ENCODE measurements at regions not wholly inside any gene's neighbourhood (a gene's known extent, or its start where the extent isn't known, plus 50 kb on each side); places are given as distances from the start of the nearest gene placed in this dataset.

DNA sequence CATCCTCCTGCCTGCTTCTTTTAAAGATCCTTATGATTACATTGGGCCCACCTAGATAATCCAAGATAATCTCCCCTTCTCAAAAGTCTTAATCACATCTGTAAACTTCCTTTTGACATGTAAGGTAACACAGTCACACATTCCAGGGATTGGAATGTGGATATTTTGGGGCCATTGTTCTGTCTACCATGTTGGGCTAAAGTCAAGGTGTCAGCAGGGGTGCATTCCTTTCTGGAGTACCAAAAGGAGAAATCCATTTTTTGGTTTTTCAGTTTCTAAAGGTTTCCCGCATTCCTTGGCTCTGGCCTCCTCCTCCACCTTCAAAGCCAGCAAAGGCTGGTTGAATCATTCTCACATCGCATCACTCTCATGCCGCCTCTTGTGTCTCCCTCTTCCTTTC lies 197.6 kb upstream of the NFE2L3 start:
- no TSS peak for BruUV-seq (replicated peaks)
- TF ChIP-seq, protein P1, sequence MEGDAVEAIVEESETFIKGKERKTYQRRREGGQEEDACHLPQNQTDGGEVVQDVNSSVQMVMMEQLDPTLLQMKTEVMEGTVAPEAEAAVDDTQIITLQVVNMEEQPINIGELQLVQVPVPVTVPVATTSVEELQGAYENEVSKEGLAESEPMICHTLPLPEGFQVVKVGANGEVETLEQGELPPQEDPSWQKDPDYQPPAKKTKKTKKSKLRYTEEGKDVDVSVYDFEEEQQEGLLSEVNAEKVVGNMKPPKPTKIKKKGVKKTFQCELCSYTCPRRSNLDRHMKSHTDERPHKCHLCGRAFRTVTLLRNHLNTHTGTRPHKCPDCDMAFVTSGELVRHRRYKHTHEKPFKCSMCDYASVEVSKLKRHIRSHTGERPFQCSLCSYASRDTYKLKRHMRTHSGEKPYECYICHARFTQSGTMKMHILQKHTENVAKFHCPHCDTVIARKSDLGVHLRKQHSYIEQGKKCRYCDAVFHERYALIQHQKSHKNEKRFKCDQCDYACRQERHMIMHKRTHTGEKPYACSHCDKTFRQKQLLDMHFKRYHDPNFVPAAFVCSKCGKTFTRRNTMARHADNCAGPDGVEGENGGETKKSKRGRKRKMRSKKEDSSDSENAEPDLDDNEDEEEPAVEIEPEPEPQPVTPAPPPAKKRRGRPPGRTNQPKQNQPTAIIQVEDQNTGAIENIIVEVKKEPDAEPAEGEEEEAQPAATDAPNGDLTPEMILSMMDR (conservative IDR thresholded peaks at IDR 0.05; ENCODE audit: low read depth, low read length), result no peak
- no peak for TF ChIP-seq EZH2 (IDR thresholded peaks at IDR 0.05; ENCODE audit: borderline replicate concordance, low read depth, low read length, poor library complexity, severe bottlenecking)
- H3K27ac ChIP-seq (ENCODE audit: low read depth, low read length, poor library complexity, severe bottlenecking), result no peak overlapping the region

DNA sequence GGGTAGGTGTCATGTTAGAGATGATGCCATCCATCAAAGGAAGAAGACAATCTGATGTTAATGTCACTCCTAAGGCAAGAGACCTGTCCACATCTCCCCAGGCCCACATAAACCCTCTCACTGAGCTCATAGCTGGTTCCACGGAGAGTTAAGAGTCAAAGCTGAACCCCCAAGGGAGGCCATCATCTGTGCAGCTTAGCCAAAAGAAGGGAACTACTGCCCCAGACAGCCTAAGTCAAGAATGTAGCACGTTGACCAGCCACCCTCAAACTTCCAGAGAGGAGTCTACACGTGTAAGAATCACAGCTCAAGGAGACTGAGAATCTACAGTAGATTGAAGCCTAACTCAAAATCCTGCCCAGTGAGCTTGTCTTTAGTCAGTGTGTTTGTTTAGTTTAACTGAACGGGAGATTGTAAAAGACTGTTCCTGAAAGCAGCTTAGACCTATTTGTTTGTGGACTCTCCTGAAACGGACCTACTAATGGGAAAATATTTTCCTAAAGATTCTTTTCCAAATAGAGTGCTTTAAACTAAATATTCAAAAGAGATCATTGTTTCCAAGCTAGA lies 192.7 kb upstream of the NFE2L3 start:
- intact Hi-C loops (cut with micrococcal nuclease; ENCODE audit: unreplicated experiment), result no loop called here
- no peak overlapping the region for H3K4me3 ChIP-seq (ENCODE audit: low read depth, low read length, poor library complexity, severe bottlenecking)
- CTCF ChIA-PET, result no interaction called here
- H3K27me3 ChIP-seq (replicated peaks; ENCODE audit: insufficient read depth, low read depth, low read length, poor library complexity), result no peaks in the 10 kb centered on the region
- H3K36me3 ChIP-seq (ENCODE audit: insufficient read depth, low read length, poor library complexity, severe bottlenecking), result no peaks in the 10 kb centered on the region
- no peak overlapping the region for H3K27ac ChIP-seq (ENCODE audit: low read depth, low read length, poor library complexity, severe bottlenecking)
- TF ChIP-seq EZH2 (IDR thresholded peaks at IDR 0.05; ENCODE audit: borderline replicate concordance, low read depth, low read length, poor library complexity, severe bottlenecking), result no peak
- TF ChIP-seq, protein P1 (conservative IDR thresholded peaks at IDR 0.05; ENCODE audit: low read depth, low read length), result no peak
- no TSS peak for BruUV-seq (replicated peaks)
- no peak for DNase-seq (ENCODE audit: low spot score)
- H3K4me1 ChIP-seq (ENCODE audit: insufficient read depth, low read length, poor library complexity, severe bottlenecking), result no peaks in the 10 kb centered on the region
- POLR2A ChIA-PET (ENCODE audit: low non-redundant PET), result no interaction called here
- no peaks in the 10 kb centered on the region for H3K9me3 ChIP-seq (ENCODE audit: low read depth, low read length, poor library complexity, severe bottlenecking)

More for the DNA sequence above, 197.6 kb upstream of the NFE2L3 start:
- DNase-seq (ENCODE audit: low spot score), result no peak
- ChIA-PET CTCF (no interaction called here), POLR2A (ENCODE audit: low non-redundant PET) (no interaction called here)
- Histone ChIP-seq H3K36me3 (ENCODE audit: insufficient read depth, low read length, poor library complexity, severe bottlenecking) (no peaks in the 10 kb centered on the region), H3K9me3 (ENCODE audit: low read depth, low read length, poor library complexity, severe bottlenecking) (no peaks in the 10 kb centered on the region), H3K27me3 (replicated peaks; ENCODE audit: insufficient read depth, low read depth, low read length, poor library complexity) (no peaks in the 10 kb centered on the region), H3K4me1 (ENCODE audit: insufficient read depth, low read length, poor library complexity, severe bottlenecking) (peaks cover 10% of the 10 kb centered on the region), H3K4me3 (ENCODE audit: low read depth, low read length, poor library complexity, severe bottlenecking) (no peak overlapping the region)
- intact Hi-C loops (cut with micrococcal nuclease; ENCODE audit: unreplicated experiment), result no loop called here

DNA sequence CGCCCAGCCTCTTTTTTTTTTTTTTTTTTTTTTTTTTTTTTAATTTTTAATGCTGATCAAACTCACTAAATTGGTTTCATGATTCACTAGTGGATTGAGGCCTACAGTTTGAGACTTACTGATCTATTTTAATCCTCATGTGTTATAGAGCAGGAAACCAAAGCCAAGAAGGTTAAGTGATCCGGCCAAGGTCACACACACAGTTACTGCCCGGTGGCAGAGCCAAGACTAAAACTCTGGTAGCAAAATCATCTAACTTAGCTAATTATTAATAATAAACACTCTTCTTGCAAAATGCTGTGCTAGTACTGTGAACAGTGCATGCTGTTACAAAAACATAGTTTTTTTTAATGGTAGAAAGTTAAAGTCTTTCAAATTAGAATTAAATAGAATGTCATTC lies 188.3 kb upstream of the NFE2L3 start:
- ChIA-PET CTCF (no interaction called here), POLR2A (ENCODE audit: low non-redundant PET) (no interaction called here)
- no peak for DNase-seq (ENCODE audit: low spot score)
- Histone ChIP-seq H3K27me3 (replicated peaks; ENCODE audit: insufficient read depth, low read depth, low read length, poor library complexity) (no peaks in the 10 kb centered on the region), H3K36me3 (ENCODE audit: insufficient read depth, low read length, poor library complexity, severe bottlenecking) (no peaks in the 10 kb centered on the region), H3K9me3 (ENCODE audit: low read depth, low read length, poor library complexity, severe bottlenecking) (no peaks in the 10 kb centered on the region), H3K27ac (ENCODE audit: low read depth, low read length, poor library complexity, severe bottlenecking) (no peak overlapping the region), H3K4me1 (ENCODE audit: insufficient read depth, low read length, poor library complexity, severe bottlenecking) (no peaks in the 10 kb centered on the region), H3K4me3 (ENCODE audit: low read depth, low read length, poor library complexity, severe bottlenecking) (no peak overlapping the region)
- no peak for TF ChIP-seq EZH2 (IDR thresholded peaks at IDR 0.05; ENCODE audit: borderline replicate concordance, low read depth, low read length, poor library complexity, severe bottlenecking)
- TF ChIP-seq, protein P1 (conservative IDR thresholded peaks at IDR 0.05; ENCODE audit: low read depth, low read length), result no peak
- intact Hi-C loops (cut with micrococcal nuclease; ENCODE audit: unreplicated experiment), result no loop called here
- BruUV-seq (replicated peaks), result no TSS peak
